Astrocyte (in vitro differentiated cells and primary cell): ENCODE measurements at regions not wholly inside any gene's neighbourhood (a gene's known extent, or its start where the extent isn't known, plus 50 kb on each side); places are given as distances from the start of the nearest gene placed in this dataset.
A peak's percentile ranks its signal among the peaks of the same experiment; 100 is the strongest.

Experiments
- DNase-seq: peaks from one replicate; pipeline ENCODE4 v3.0.0-alpha.2; 2010; ENCODE audit warnings: low read depth
- FAIRE-seq: peaks from 2 replicates; lab custom pipeline; 2011; peaks lifted over from hg19 to GRCh38; lab: Jason Lieb, UNC
- H2AFZ ChIP-seq: 2 replicates; pipeline ENCODE4 v1.6.0; 2012; ENCODE audit warnings: low read depth, low read length, inconsistent platforms
- H3K27ac ChIP-seq: 2 replicates; pipeline ENCODE4 v1.5.1; 2011; ENCODE audit warnings: low read depth, low read length, inconsistent platforms
- H3K27me3 ChIP-seq: 2 replicates; pipeline ENCODE4 v1.6.0; 2011; ENCODE audit warnings: low read length, inconsistent platforms; ENCODE audit not compliant: insufficient read depth
- H3K36me3 ChIP-seq: 2 replicates; pipeline ENCODE4 v1.5.1; 2011; ENCODE audit warnings: low read length, inconsistent platforms; ENCODE audit not compliant: insufficient read depth
- H3K4me1 ChIP-seq: 2 replicates; pipeline ENCODE4 v1.5.1; 2011; ENCODE audit warnings: low read length, inconsistent platforms; ENCODE audit not compliant: insufficient read depth
- H3K4me2 ChIP-seq: 2 replicates; pipeline ENCODE4 v1.6.0; 2012; ENCODE audit warnings: low read length, inconsistent platforms
- H3K4me3 ChIP-seq: 2 replicates; pipeline ENCODE4 v1.5.1; 2011; ENCODE audit warnings: low read depth, mild to moderate bottlenecking, low read length, inconsistent platforms; ENCODE audit not compliant: insufficient read depth
- H3K79me2 ChIP-seq: 2 replicates; pipeline ENCODE4 v1.6.0; 2012; ENCODE audit warnings: mild to moderate bottlenecking, low read length, inconsistent platforms; ENCODE audit not compliant: insufficient read depth
- H3K9ac ChIP-seq: 2 replicates; pipeline ENCODE4 v1.6.0; 2012; ENCODE audit warnings: mild to moderate bottlenecking, low read length, inconsistent platforms
- H3K9me3 ChIP-seq: 2 replicates; pipeline ENCODE4 v1.5.1; 2012; ENCODE audit warnings: low read depth, mild to moderate bottlenecking, low read length, inconsistent platforms; ENCODE audit not compliant: insufficient read depth
- H4K20me1 ChIP-seq: 2 replicates; pipeline ENCODE4 v1.6.0; 2012; ENCODE audit warnings: low read length, inconsistent platforms; ENCODE audit not compliant: insufficient read depth
- H3K27ac Mint-ChIP-seq: one replicate; pipeline ENCODE4 v1.8.0; 2021; ENCODE audit warnings: mild to moderate bottlenecking, mixed read lengths; ENCODE audit not compliant: unreplicated experiment
- H3K27me3 Mint-ChIP-seq: one replicate; pipeline ENCODE4 v1.8.0; 2021; ENCODE audit warnings: low read depth, mixed read lengths; ENCODE audit not compliant: unreplicated experiment
- H3K36me3 Mint-ChIP-seq: one replicate; pipeline ENCODE4 v1.8.0; 2021; ENCODE audit warnings: low read depth, mixed read lengths; ENCODE audit not compliant: unreplicated experiment
- H3K4me1 Mint-ChIP-seq: one replicate; pipeline ENCODE4 v1.8.0; 2021; ENCODE audit warnings: low read depth, mixed read lengths; ENCODE audit not compliant: unreplicated experiment
- H3K4me3 Mint-ChIP-seq: one replicate; pipeline ENCODE4 v1.8.0; 2021; ENCODE audit warnings: mild to moderate bottlenecking, moderate library complexity, mixed read lengths; ENCODE audit not compliant: unreplicated experiment
- H3K9me3 Mint-ChIP-seq: one replicate; pipeline ENCODE4 v1.8.0; 2021; ENCODE audit warnings: mild to moderate bottlenecking, mixed read lengths; ENCODE audit not compliant: unreplicated experiment
- EZH2 ChIP-seq: IDR thresholded peaks from 2 replicates; pipeline ENCODE4 v1.6.1; 2012; ENCODE audit warnings: mild to moderate bottlenecking, low read length, inconsistent platforms; ENCODE audit not compliant: insufficient read depth
- TF ChIP-seq, protein P1 (sequence below): IDR thresholded peaks from 2 replicates; pipeline ENCODE4 v1.5.1; 2011; ENCODE audit warnings: low read depth, mild to moderate bottlenecking, inconsistent platforms, low read length, moderate library complexity; ENCODE audit not compliant: insufficient read depth

DNA sequence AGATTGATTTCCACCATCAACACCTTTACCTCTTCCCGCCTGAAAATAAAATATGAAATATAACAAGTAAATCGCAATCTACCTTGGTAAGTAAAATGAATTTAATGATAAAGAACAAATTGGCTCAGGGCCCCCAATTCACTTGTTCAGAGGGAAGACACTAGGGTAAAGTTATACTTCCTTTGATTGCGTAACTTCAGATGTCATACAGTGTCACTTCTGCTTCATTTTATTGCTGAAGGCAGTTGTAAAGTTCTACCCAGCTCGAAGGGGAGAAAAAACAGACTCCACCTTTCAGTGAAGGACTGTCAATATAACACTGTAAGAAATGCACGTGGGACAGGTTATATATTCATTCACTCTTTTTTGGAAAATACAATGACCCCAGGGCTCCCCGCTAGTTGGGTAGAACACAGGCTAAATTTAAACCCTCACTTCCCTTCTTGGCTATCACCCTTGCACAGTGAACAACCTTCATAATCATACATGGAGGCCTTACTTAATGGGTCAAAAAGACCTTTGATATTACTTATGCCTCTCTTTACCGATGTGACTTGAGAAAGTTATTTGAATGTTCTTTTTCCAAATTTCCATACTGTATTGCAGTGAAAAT is 848.8 kb downstream of the MAT2B start:
- Mint-ChIP-seq H3K27me3 (no peaks in the 10 kb centered on the region), H3K4me3 (no peak overlapping the region), H3K9me3 (no peaks in the 10 kb centered on the region), H3K4me1 (peaks cover 9% of the 10 kb centered on the region), H3K36me3 (no peaks in the 10 kb centered on the region), H3K27ac (no peak overlapping the region)
- TF ChIP-seq, protein P1, sequence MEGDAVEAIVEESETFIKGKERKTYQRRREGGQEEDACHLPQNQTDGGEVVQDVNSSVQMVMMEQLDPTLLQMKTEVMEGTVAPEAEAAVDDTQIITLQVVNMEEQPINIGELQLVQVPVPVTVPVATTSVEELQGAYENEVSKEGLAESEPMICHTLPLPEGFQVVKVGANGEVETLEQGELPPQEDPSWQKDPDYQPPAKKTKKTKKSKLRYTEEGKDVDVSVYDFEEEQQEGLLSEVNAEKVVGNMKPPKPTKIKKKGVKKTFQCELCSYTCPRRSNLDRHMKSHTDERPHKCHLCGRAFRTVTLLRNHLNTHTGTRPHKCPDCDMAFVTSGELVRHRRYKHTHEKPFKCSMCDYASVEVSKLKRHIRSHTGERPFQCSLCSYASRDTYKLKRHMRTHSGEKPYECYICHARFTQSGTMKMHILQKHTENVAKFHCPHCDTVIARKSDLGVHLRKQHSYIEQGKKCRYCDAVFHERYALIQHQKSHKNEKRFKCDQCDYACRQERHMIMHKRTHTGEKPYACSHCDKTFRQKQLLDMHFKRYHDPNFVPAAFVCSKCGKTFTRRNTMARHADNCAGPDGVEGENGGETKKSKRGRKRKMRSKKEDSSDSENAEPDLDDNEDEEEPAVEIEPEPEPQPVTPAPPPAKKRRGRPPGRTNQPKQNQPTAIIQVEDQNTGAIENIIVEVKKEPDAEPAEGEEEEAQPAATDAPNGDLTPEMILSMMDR: no peak
- TF ChIP-seq EZH2: no peak
- Histone ChIP-seq H3K27me3 (no peaks in the 10 kb centered on the region), H3K79me2 (no peaks in the 10 kb centered on the region), H3K27ac (no peak overlapping the region), H3K9ac (no peak overlapping the region), H3K4me1 (peaks cover 6% of the 10 kb centered on the region), H3K4me2 (no peak overlapping the region), H2AFZ (no peak overlapping the region), H4K20me1 (no peaks in the 10 kb centered on the region), H3K36me3 (no peaks in the 10 kb centered on the region), H3K4me3 (no peak overlapping the region), H3K9me3 (no peaks in the 10 kb centered on the region)
- FAIRE-seq: no peak
- no peak for DNase-seq

DNA sequence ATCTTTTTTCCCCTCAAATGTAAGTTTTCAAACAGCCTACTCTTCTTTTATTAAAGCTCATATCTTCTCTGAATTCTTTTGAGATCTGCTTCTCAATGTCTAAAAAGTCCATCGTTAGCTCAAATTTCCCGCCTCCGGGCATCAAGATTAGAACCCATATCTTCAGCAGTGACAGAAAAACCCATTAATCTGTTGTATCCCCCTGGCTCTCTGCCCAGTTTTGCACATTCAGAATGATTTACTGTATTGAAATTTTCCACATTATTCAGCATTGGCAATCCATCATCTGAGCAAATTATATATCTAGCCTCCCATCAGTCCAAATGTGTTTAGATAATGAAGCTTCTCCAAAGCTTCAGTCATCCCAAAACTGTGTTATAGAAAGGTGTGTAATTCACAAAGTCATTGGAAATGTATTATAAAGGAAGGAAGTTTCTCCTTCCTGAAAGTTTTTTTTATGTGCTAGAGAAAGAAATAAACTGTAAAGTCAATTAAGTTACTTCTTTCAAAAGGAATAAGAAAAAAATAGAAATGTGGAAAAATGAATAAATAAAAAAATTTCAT is 849.9 kb downstream of the MAT2B start:
- H3K4me1 Mint-ChIP-seq: peaks cover 19% of the 10 kb centered on the region
- Histone ChIP-seq H3K9ac (no peak overlapping the region), H3K4me2 (no peak overlapping the region), H3K4me1 (peaks cover 15% of the 10 kb centered on the region), H3K9me3 (no peaks in the 10 kb centered on the region), H3K36me3 (no peaks in the 10 kb centered on the region), H2AFZ (no peak overlapping the region), H3K27me3 (no peaks in the 10 kb centered on the region), H4K20me1 (no peaks in the 10 kb centered on the region), H3K79me2 (no peaks in the 10 kb centered on the region), H3K27ac (no peak overlapping the region), H3K4me3 (no peak overlapping the region)
- no peak for FAIRE-seq
- H3K27me3 Mint-ChIP-seq: no peaks in the 10 kb centered on the region
- H3K27ac Mint-ChIP-seq: no peak overlapping the region
- no peaks in the 10 kb centered on the region for H3K36me3 Mint-ChIP-seq
- H3K4me3 Mint-ChIP-seq: no peak overlapping the region
- DNase-seq: peak; percentile 49
- H3K9me3 Mint-ChIP-seq: no peaks in the 10 kb centered on the region
- TF ChIP-seq, protein P1: no peak
- TF ChIP-seq EZH2: no peak

DNA sequence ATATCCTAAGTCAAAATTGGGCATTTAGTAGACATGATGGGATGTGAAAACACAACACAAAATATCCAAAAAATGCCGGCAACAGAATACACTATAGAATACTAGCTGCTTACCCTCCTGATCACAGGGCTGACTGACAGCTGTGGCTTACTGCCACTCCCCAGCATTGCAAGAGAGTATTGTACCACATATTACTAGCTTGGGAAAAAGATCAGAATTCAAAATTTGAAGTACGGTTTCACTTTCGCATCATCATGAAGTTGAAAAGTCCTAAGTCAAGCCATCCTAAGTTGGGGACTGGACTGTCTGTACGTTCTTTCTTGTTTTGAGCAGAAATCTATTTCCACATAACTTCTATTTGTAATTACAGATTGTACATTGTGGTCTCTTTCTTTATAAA is 851.4 kb downstream of the MAT2B start:
- FAIRE-seq: no peak
- Mint-ChIP-seq H3K4me1 (peaks cover 27% of the 10 kb centered on the region), H3K36me3 (no peaks in the 10 kb centered on the region), H3K4me3 (no peak overlapping the region), H3K27ac (no peak overlapping the region), H3K27me3 (no peaks in the 10 kb centered on the region), H3K9me3 (no peaks in the 10 kb centered on the region)
- no peak overlapping the region for H3K9ac ChIP-seq
- no peak for TF ChIP-seq EZH2
- TF ChIP-seq, protein P1: no peak
- H3K36me3 ChIP-seq: no peaks in the 10 kb centered on the region
- no peaks in the 10 kb centered on the region for H4K20me1 ChIP-seq
- H3K4me3 ChIP-seq: no peak overlapping the region
- H3K9me3 ChIP-seq: no peaks in the 10 kb centered on the region
- no peak overlapping the region for H2AFZ ChIP-seq
- H3K27me3 ChIP-seq: no peaks in the 10 kb centered on the region
- H3K27ac ChIP-seq: no peak overlapping the region
- H3K4me1 ChIP-seq: peaks cover 18% of the 10 kb centered on the region
- H3K4me2 ChIP-seq: no peak overlapping the region
- DNase-seq: no peak
- no peaks in the 10 kb centered on the region for H3K79me2 ChIP-seq
